Activated CD4-positive, alpha-beta T cell treated with anti-CD3 and anti-CD28 coated beads for 36 hours (primary cell): ENCODE measurements at regions not wholly inside any gene's neighbourhood (a gene's known extent, or its start where the extent isn't known, plus 50 kb on each side); places are given as distances from the start of the nearest gene placed in this dataset.
A peak's percentile ranks its signal among the peaks of the same experiment; 100 is the strongest.
"Not testable (repeated sequence)": the region's sequence is repeated elsewhere in the genome, so short reads cannot be mapped to it uniquely, and the experiment has no call there.

Experiments
- ATAC-seq: fragments of 200-7000 bp; cut with Tn5 transposase; one replicate; pipeline ENCODE4 v1.10.0; 2021; ENCODE audit warnings: mild to moderate bottlenecking, moderate library complexity
- CTCF ChIA-PET: fragments of 350-600 bp; sonication (Branson Sonifier 250); formaldehyde crosslinking; loops from one replicate; lab custom pipeline; 2021; ENCODE audit warnings: antibody characterized with exemption; lab: Charles Lee
- POLR2A ChIA-PET: fragments of 350-600 bp; sonication (Branson Sonifier 250); formaldehyde crosslinking; loops from one replicate; lab custom pipeline; 2021; ENCODE audit warnings: antibody characterized with exemption, inconsistent platforms; lab: Charles Lee
- DNase-seq: peaks from one replicate; pipeline ENCODE4 v3.0.0-alpha.2; 2020
- H3K27ac Mint-ChIP-seq: one replicate; pipeline ENCODE4 v1.8.0; 2021; ENCODE audit warnings: mixed read lengths
- H3K27me3 Mint-ChIP-seq: one replicate; pipeline ENCODE4 v1.8.0; 2021; ENCODE audit warnings: mixed read lengths
- H3K36me3 Mint-ChIP-seq: one replicate; pipeline ENCODE4 v1.8.0; 2021; ENCODE audit warnings: low read depth, mixed read lengths
- H3K4me1 Mint-ChIP-seq: one replicate; pipeline ENCODE4 v1.8.0; 2021; ENCODE audit warnings: mixed read lengths
- H3K4me3 Mint-ChIP-seq: one replicate; pipeline ENCODE4 v1.8.0; 2021; ENCODE audit warnings: mild to moderate bottlenecking, moderate library complexity, mixed read lengths
- H3K9me3 Mint-ChIP-seq: one replicate; pipeline ENCODE4 v1.8.0; 2021; ENCODE audit warnings: low read depth, mixed read lengths
- intact Hi-C, 2 experiments: fragments of 100-400 bp; cut with DNase I in 1 of 2; cut with micrococcal nuclease in 1 of 2; formaldehyde crosslinking; loops; one replicate each; pipeline versions ENCODE4 v1.14.2 to v1.15.1; 2022 to 2024; cut with DNase I, micrococcal nuclease

GRCh38 chr7:29652556-29652955 lies 88.9 kb downstream of the PRR15 start:
- DNase-seq (no peak), ATAC-seq (no peak)
- Mint-ChIP-seq H3K36me3 (no peaks in the 10 kb centered on the region), H3K27me3 (no peaks in the 10 kb centered on the region), H3K4me3 (no peak overlapping the region), H3K27ac (no peak overlapping the region), H3K9me3 (no peaks in the 10 kb centered on the region), H3K4me1 (no peaks in the 10 kb centered on the region)
- ChIA-PET POLR2A (no interaction called here), CTCF (no interaction called here)
- intact Hi-C loops: no loop called here

GRCh38 chr7:29654340-29654739 lies 90.7 kb downstream of the PRR15 start:
- ATAC-seq, H3K27me3 Mint-ChIP-seq, CTCF ChIA-PET, POLR2A ChIA-PET, H3K36me3 Mint-ChIP-seq, DNase-seq, H3K4me3 Mint-ChIP-seq, H3K9me3 Mint-ChIP-seq, H3K4me1 Mint-ChIP-seq, intact Hi-C loops, H3K27ac Mint-ChIP-seq: not testable (repeated sequence)

GRCh38 chr7:29657288-29657687 lies 93.7 kb downstream of the PRR15 start:
- no peaks in the 10 kb centered on the region for H3K27me3 Mint-ChIP-seq
- POLR2A ChIA-PET: no interaction called here
- no peak overlapping the region for H3K27ac Mint-ChIP-seq
- no peak overlapping the region for H3K4me3 Mint-ChIP-seq
- CTCF ChIA-PET: no interaction called here
- no peaks in the 10 kb centered on the region for H3K4me1 Mint-ChIP-seq
- H3K36me3 Mint-ChIP-seq: no peaks in the 10 kb centered on the region
- intact Hi-C loops: no loop called here
- DNase-seq: no peak
- ATAC-seq: no peak
- H3K9me3 Mint-ChIP-seq: no peaks in the 10 kb centered on the region

GRCh38 chr7:29657856-29658255 lies 94.2 kb downstream of the PRR15 start:
- DNase-seq (no peak), ATAC-seq (no peak)
- CTCF ChIA-PET: no interaction called here
- Mint-ChIP-seq H3K4me1 (peaks cover 2% of the 10 kb centered on the region), H3K27me3 (no peaks in the 10 kb centered on the region), H3K4me3 (no peak overlapping the region), H3K27ac (no peak overlapping the region), H3K9me3 (no peaks in the 10 kb centered on the region), H3K36me3 (no peaks in the 10 kb centered on the region)
- intact Hi-C loops: no loop called here
- POLR2A ChIA-PET: no interaction called here

GRCh38 chr7:29659213-29659612 lies 95.6 kb downstream of the PRR15 start:
- H3K9me3 Mint-ChIP-seq, DNase-seq, H3K36me3 Mint-ChIP-seq, H3K4me1 Mint-ChIP-seq, POLR2A ChIA-PET, H3K27me3 Mint-ChIP-seq, intact Hi-C loops, H3K27ac Mint-ChIP-seq, ATAC-seq, CTCF ChIA-PET, H3K4me3 Mint-ChIP-seq: not testable (repeated sequence)

- not testable (repeated sequence) for H3K9me3 Mint-ChIP-seq
Measured at GRCh38 chr7:29662899-29663298, 99.3 kb downstream of the PRR15 start.

GRCh38 chr7:29664999-29665398 lies 101.4 kb downstream of the PRR15 start:
- H3K9me3 Mint-ChIP-seq, POLR2A ChIA-PET, H3K27me3 Mint-ChIP-seq, ATAC-seq, H3K4me1 Mint-ChIP-seq, CTCF ChIA-PET, H3K36me3 Mint-ChIP-seq, intact Hi-C loops, H3K27ac Mint-ChIP-seq, H3K4me3 Mint-ChIP-seq, DNase-seq: not testable (repeated sequence)

More at GRCh38 chr7:29662899-29663298, 99.3 kb downstream of the PRR15 start:
- intact Hi-C loops, POLR2A ChIA-PET, H3K36me3 Mint-ChIP-seq, H3K4me3 Mint-ChIP-seq, DNase-seq, H3K4me1 Mint-ChIP-seq, H3K27ac Mint-ChIP-seq, H3K27me3 Mint-ChIP-seq, CTCF ChIA-PET: not testable (repeated sequence)
- peak; percentile 26 for ATAC-seq

GRCh38 chr7:29667096-29667669 lies 103.5 kb downstream of the PRR15 start:
- H3K9me3 Mint-ChIP-seq, POLR2A ChIA-PET, intact Hi-C loops, H3K4me1 Mint-ChIP-seq, CTCF ChIA-PET, H3K4me3 Mint-ChIP-seq, ATAC-seq, H3K27ac Mint-ChIP-seq, H3K27me3 Mint-ChIP-seq, H3K36me3 Mint-ChIP-seq, DNase-seq: not testable (repeated sequence)

- intact Hi-C loops, CTCF ChIA-PET, ATAC-seq: not testable (repeated sequence)
Measured at GRCh38 chr7:29671286-29671685, 107.7 kb downstream of the PRR15 start.

GRCh38 chr7:29673635-29674034 lies 110.0 kb downstream of the PRR15 start:
- intact Hi-C loops, H3K36me3 Mint-ChIP-seq, H3K4me1 Mint-ChIP-seq, H3K9me3 Mint-ChIP-seq, H3K27me3 Mint-ChIP-seq, H3K27ac Mint-ChIP-seq, H3K4me3 Mint-ChIP-seq, POLR2A ChIA-PET, DNase-seq, ATAC-seq, CTCF ChIA-PET: not testable (repeated sequence)

More at GRCh38 chr7:29671286-29671685, 107.7 kb downstream of the PRR15 start:
- H3K4me3 Mint-ChIP-seq, H3K9me3 Mint-ChIP-seq, H3K36me3 Mint-ChIP-seq, H3K27ac Mint-ChIP-seq, POLR2A ChIA-PET, DNase-seq, H3K4me1 Mint-ChIP-seq, H3K27me3 Mint-ChIP-seq: not testable (repeated sequence)

GRCh38 chr7:29674626-29675025 lies 111.0 kb downstream of the PRR15 start:
- H3K27me3 Mint-ChIP-seq, H3K27ac Mint-ChIP-seq, CTCF ChIA-PET, H3K9me3 Mint-ChIP-seq, H3K4me1 Mint-ChIP-seq, ATAC-seq, H3K4me3 Mint-ChIP-seq, DNase-seq, intact Hi-C loops, POLR2A ChIA-PET, H3K36me3 Mint-ChIP-seq: not testable (repeated sequence)

GRCh38 chr7:29677254-29677653 lies 113.6 kb downstream of the PRR15 start:
- intact Hi-C loops, POLR2A ChIA-PET, CTCF ChIA-PET, H3K4me1 Mint-ChIP-seq, H3K9me3 Mint-ChIP-seq, H3K27ac Mint-ChIP-seq, H3K4me3 Mint-ChIP-seq, DNase-seq, ATAC-seq, H3K27me3 Mint-ChIP-seq, H3K36me3 Mint-ChIP-seq: not testable (repeated sequence)
